ENCODE measurements at regions not wholly inside any gene's neighbourhood (a gene's known extent, or its start where the extent isn't known, plus 50 kb on each side); places are given as distances from the start of the nearest gene placed in this dataset.
"Not testable (repeated sequence)": the region's sequence is repeated elsewhere in the genome, so short reads cannot be mapped to it uniquely, and the experiment has no call there.

- DNase-seq (ENCODE audit: low spot score), result not testable (repeated sequence)
Measured at GRCh38 chr13:97772466-97772865, 181.0 kb upstream of the IPO5 start.

GRCh38 chr13:97774391-97775100, 178.9 kb upstream of the IPO5 start:
- ATAC-seq; DNase-seq (ENCODE audit: low spot score): not testable (repeated sequence)

More at GRCh38 chr13:97772466-97772865, 181.0 kb upstream of the IPO5 start:
- ATAC-seq, result not testable (repeated sequence)

- DNase-seq (ENCODE audit: low spot score) (no peak), ATAC-seq (no peak)
Measured at GRCh38 chr13:97780486-97780885, 173.0 kb upstream of the IPO5 start.

GRCh38 chr13:97781891-97782305, 171.6 kb upstream of the IPO5 start:
- DNase-seq (ENCODE audit: low spot score), result no peak
- ATAC-seq, result no peak

GRCh38 chr13:97786510-97786909, 167.0 kb upstream of the IPO5 start:
- no peak for ATAC-seq

GRCh38 chr13:97797553-97797952, 155.9 kb upstream of the IPO5 start:
- ATAC-seq, result no peak

More at GRCh38 chr13:97786510-97786909, 167.0 kb upstream of the IPO5 start:
- no peak for DNase-seq (ENCODE audit: low spot score)

GRCh38 chr13:97798171-97798821, 155.2 kb upstream of the IPO5 start:
- no peak for ATAC-seq
- DNase-seq (ENCODE audit: low spot score), result no peak

More at GRCh38 chr13:97797553-97797952, 155.9 kb upstream of the IPO5 start:
- DNase-seq (ENCODE audit: low spot score), result no peak

- ATAC-seq (no peak), DNase-seq (ENCODE audit: low spot score) (no peak)
Measured at GRCh38 chr13:97798836-97799235, 154.6 kb upstream of the IPO5 start.

GRCh38 chr13:97802213-97802612, 151.3 kb upstream of the IPO5 start:
- no peak for ATAC-seq
- DNase-seq (ENCODE audit: low spot score), result no peak

GRCh38 chr13:97809576-97809975, 143.9 kb upstream of the IPO5 start:
- ATAC-seq, result no peak
- DNase-seq (ENCODE audit: low spot score), result no peak

GRCh38 chr13:97810152-97810551, 143.3 kb upstream of the IPO5 start:
- ATAC-seq (peak; percentile 56), DNase-seq (ENCODE audit: low spot score) (no peak)

- ATAC-seq, result no peak
- DNase-seq (ENCODE audit: low spot score), result no peak
Measured at GRCh38 chr13:97822377-97822776, 131.1 kb upstream of the IPO5 start.

GRCh38 chr13:97826421-97827012, 127.0 kb upstream of the IPO5 start:
- ATAC-seq, result no peak
- no peak for DNase-seq (ENCODE audit: low spot score)

- DNase-seq (ENCODE audit: low spot score), result no peak
Measured at GRCh38 chr13:97834250-97834649, 119.2 kb upstream of the IPO5 start.

GRCh38 chr13:97843189-97843588, 110.3 kb upstream of the IPO5 start:
- no peak for ATAC-seq
- DNase-seq (ENCODE audit: low spot score), result no peak

More at GRCh38 chr13:97834250-97834649, 119.2 kb upstream of the IPO5 start:
- ATAC-seq, result no peak

- DNase-seq (ENCODE audit: low spot score) (no peak), ATAC-seq (no peak)
Measured at GRCh38 chr13:97844151-97844550, 109.3 kb upstream of the IPO5 start.

GRCh38 chr13:97848886-97849285, 104.6 kb upstream of the IPO5 start:
- DNase-seq (ENCODE audit: low spot score), result no peak
- peak; percentile 25 for ATAC-seq

- no peak for DNase-seq (ENCODE audit: low spot score)
- ATAC-seq, result peak; percentile 78
Measured at GRCh38 chr13:97849305-97849704, 104.2 kb upstream of the IPO5 start.

- no peak for DNase-seq (ENCODE audit: low spot score)
- no peak for ATAC-seq
Measured at GRCh38 chr13:97851269-97851668, 102.2 kb upstream of the IPO5 start.

GRCh38 chr13:97852181-97852874, 101.1 kb upstream of the IPO5 start:
- DNase-seq (ENCODE audit: low spot score), result no peak
- no peak for ATAC-seq

- no peak for ATAC-seq
- no peak for DNase-seq (ENCODE audit: low spot score)
Measured at GRCh38 chr13:97853550-97853949, 99.9 kb upstream of the IPO5 start.
